GM23338 (cell line): ENCODE measurements at regions not wholly inside any gene's neighbourhood (a gene's known extent, or its start where the extent isn't known, plus 50 kb on each side); places are given as distances from the start of the nearest gene placed in this dataset.
"Not testable (repeated sequence)": the region's sequence is repeated elsewhere in the genome, so short reads cannot be mapped to it uniquely, and the experiment has no call there.

Experiments
- CTCF ChIP-seq, 2 experiments: fragments of 200-600 bp in 1 of 2; sonication (generic) in 1 of 2; conservative IDR thresholded peaks; 2 replicates each; pipeline versions ENCODE4 v1.5.1 to v1.6.1; 2016 to 2017; ENCODE audit warnings: antibody characterized with exemption in 2 of 2, low read depth in 2 of 2, mild to moderate bottlenecking in 2 of 2, moderate library complexity in 1 of 2
- POLR2AphosphoS5 ChIP-seq: IDR thresholded peaks from 2 replicates; pipeline ENCODE4 v1.6.1; 2016; ENCODE audit warnings: antibody characterized with exemption, low read depth

GRCh38 chr4:181030135-181030921 is 1212.9 kb upstream of the TENM3 start:
- TF ChIP-seq CTCF (conservative IDR thresholded peaks at IDR 0.05; ENCODE audit: low read depth in 2 of 2); POLR2AphosphoS5: not testable (repeated sequence)
